GM06990 (cell line): ENCODE measurements at regions not wholly inside any gene's neighbourhood (a gene's known extent, or its start where the extent isn't known, plus 50 kb on each side); places are given as distances from the start of the nearest gene placed in this dataset.
"Not testable (repeated sequence)": the region's sequence is repeated elsewhere in the genome, so short reads cannot be mapped to it uniquely, and the experiment has no call there.

Source experiments
- DNase-seq: peaks from one replicate; pipeline ENCODE4 v3.0.0-alpha.2; 2011; ENCODE audit not compliant: insufficient read length; ENCODE audit errors: extremely low read depth
- H3K27me3 ChIP-seq: replicated peaks from 2 replicates; pipeline ENCODE4 v1.6.0; 2011; ENCODE audit warnings: low read length; ENCODE audit not compliant: control insufficient read depth, insufficient read depth
- H3K36me3 ChIP-seq: 2 replicates; pipeline ENCODE4 v1.5.1; 2011; ENCODE audit warnings: low read length; ENCODE audit not compliant: control insufficient read depth, insufficient read depth
- H3K4me3 ChIP-seq: replicated peaks from 2 replicates; pipeline ENCODE4 v1.5.1; 2011; ENCODE audit warnings: low read depth, mild to moderate bottlenecking, control low read depth, low read length
- TF ChIP-seq, protein P1 (sequence below): IDR thresholded peaks from 2 replicates; pipeline ENCODE4 v1.5.1; 2011; ENCODE audit warnings: low read length, control low read depth, mild to moderate bottlenecking, inconsistent platforms; ENCODE audit not compliant: insufficient read depth, poor library complexity, severe bottlenecking

DNA sequence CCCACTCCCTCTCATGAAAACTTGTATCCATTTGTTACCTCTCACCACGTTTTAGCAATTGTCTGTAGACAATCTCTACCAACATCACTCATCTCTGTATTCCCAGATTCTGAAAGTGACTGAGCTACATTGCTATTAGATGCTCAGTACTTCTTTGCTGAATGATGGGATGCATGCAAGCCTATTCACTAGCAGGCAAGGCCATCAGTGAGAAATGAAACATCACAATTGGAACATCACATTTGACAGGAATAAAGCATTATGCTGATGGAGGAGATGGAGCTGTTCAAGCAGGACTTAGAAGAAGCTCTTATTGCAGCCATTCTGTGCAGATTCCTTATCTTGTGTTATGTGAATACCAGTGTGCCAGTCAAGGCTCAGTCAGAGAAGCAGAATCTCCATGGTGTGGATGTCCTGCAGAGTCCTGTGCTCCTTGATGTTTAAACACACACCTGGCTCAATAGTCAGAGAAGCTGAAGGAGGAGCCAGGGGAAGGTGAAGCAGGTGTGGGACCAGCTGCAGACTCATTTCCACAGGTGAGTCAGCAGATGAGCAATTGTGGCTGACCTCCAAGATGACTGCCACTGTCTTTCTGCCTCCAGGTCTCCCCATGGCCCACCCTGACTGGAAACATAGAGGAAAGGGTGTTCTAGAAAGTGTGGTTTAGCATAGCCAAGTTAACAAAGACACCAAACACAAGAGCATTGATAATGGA is 965.5 kb downstream of the GRID1 start:
- no peak for DNase-seq
- Histone ChIP-seq H3K36me3 (no peaks in the 10 kb centered on the region), H3K4me3 (no peak overlapping the region), H3K27me3 (no peaks in the 10 kb centered on the region)
- TF ChIP-seq, protein P1, sequence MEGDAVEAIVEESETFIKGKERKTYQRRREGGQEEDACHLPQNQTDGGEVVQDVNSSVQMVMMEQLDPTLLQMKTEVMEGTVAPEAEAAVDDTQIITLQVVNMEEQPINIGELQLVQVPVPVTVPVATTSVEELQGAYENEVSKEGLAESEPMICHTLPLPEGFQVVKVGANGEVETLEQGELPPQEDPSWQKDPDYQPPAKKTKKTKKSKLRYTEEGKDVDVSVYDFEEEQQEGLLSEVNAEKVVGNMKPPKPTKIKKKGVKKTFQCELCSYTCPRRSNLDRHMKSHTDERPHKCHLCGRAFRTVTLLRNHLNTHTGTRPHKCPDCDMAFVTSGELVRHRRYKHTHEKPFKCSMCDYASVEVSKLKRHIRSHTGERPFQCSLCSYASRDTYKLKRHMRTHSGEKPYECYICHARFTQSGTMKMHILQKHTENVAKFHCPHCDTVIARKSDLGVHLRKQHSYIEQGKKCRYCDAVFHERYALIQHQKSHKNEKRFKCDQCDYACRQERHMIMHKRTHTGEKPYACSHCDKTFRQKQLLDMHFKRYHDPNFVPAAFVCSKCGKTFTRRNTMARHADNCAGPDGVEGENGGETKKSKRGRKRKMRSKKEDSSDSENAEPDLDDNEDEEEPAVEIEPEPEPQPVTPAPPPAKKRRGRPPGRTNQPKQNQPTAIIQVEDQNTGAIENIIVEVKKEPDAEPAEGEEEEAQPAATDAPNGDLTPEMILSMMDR = no peak

- no peaks in the 10 kb centered on the region for H3K27me3 ChIP-seq
- no peak for DNase-seq
- TF ChIP-seq, protein P1 = no peak
- H3K4me3 ChIP-seq = no peak overlapping the region
- H3K36me3 ChIP-seq = no peaks in the 10 kb centered on the region
Observed at GRCh38 chr10:85402541-85402940, 964.1 kb downstream of the GRID1 start.

DNA sequence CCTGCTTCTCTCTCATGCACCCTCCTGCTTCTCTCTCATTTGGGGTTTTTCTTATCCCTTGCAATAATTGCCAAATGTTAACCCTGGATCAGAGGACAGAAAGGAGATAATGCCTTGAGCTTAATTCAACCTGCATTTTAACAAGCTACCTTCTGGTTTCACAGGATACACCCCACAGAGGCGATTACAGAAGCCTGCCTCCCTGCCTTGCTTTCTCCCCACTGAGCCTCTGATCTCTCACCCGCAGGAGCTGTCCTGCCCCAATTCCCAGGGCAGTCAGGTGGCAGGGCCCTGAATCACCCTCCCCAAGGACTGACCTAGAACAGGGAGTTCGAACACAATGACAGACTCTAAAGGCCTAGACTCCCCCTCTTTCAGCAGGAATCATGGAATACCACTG is 959.5 kb downstream of the GRID1 start:
- TF ChIP-seq, protein P1 = no peak
- no peak for DNase-seq
- Histone ChIP-seq H3K36me3 (no peaks in the 10 kb centered on the region), H3K27me3 (no peaks in the 10 kb centered on the region), H3K4me3 (no peak overlapping the region)

- Histone ChIP-seq H3K4me3 (no peak overlapping the region), H3K36me3 (no peaks in the 10 kb centered on the region), H3K27me3 (no peaks in the 10 kb centered on the region)
- TF ChIP-seq, protein P1 = no peak
- no peak for DNase-seq
Observed at GRCh38 chr10:85408388-85408787, 958.2 kb downstream of the GRID1 start.

DNA sequence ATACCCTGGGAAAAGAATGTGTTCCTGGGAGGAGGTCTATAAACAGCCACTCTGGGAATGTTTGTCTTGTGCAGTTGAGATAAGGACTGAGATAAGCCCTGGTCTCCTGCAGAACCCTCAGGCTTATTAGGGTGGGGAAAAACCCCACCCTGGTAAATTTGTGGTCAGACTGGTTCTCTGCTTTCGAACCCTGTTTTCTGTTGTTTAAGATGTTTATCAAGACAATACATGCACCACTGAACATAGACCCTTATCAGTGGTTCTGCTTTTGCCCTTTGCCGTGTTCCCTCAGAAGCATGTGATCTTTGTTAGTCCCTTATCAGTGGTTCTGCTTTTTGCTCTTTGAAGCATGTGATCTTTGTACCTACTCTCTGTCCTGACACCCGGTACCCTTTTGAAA is 956.0 kb downstream of the GRID1 start:
- H3K27me3 ChIP-seq, H3K4me3 ChIP-seq, DNase-seq, H3K36me3 ChIP-seq: not testable (repeated sequence)

DNA sequence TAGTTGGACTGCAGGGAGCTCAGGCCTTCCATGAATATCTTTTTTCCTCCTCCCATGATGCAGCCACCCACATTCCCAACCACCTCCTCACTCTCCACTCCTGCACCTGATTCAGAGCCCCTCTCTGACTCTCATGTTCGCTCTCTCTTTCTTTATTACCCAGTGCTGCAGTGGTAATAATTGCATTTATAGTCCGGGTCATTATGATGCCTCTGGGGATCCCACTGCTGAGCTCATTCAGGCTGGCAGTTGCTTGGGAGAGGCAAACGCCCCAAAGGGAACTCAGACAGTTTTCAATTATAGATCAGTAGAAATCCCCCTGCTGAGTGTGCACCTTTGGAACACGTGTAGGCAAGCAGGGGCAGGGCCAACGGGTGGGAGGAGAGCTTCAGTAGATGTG is 953.0 kb downstream of the GRID1 start:
- DNase-seq = no peak

More for the DNA sequence above, 953.0 kb downstream of the GRID1 start:
- TF ChIP-seq, protein P1 = no peak
- H3K27me3 ChIP-seq = no peaks in the 10 kb centered on the region
- no peaks in the 10 kb centered on the region for H3K36me3 ChIP-seq
- no peak overlapping the region for H3K4me3 ChIP-seq
